Esophagus muscularis mucosa (tissue), 4 donors: ENCODE measurements at regions not wholly inside any gene's neighbourhood (a gene's known extent, or its start where the extent isn't known, plus 50 kb on each side); places are given as distances from the start of the nearest gene placed in this dataset.
A peak's percentile ranks its signal among the peaks of the same experiment; 100 is the strongest.

Experiments
- CTCF ChIP-seq, 3 experiments: fragments of 200-600 bp in 2 of 3; fragments of 450-650 bp in 1 of 3; sonication (generic) in 2 of 3; IDR thresholded peaks; one replicate each; pipeline ENCODE4 v1.5.1; 2017 to 2019; ENCODE audit warnings: antibody characterized with exemption in 3 of 3, mild to moderate bottlenecking in 2 of 3, moderate library complexity in 1 of 3
- EP300 ChIP-seq: sonication (generic); formaldehyde crosslinking; IDR thresholded peaks from one replicate; pipeline ENCODE4 v1.6.1; 2017; ENCODE audit warnings: antibody characterized with exemption
- POLR2A ChIP-seq: fragments of 450-650 bp; IDR thresholded peaks from one replicate; pipeline ENCODE4 v1.6.1; 2017; ENCODE audit warnings: antibody characterized with exemption, moderate library complexity, mild to moderate bottlenecking, low read depth
- POLR2AphosphoS5 ChIP-seq, 2 donors: sonication (generic); formaldehyde crosslinking; IDR thresholded peaks; one replicate each; pipeline ENCODE4 v1.6.1; 2017; ENCODE audit warnings: antibody characterized with exemption in 2 of 2

- TF ChIP-seq CTCF (IDR thresholded peaks at IDR 0.05) (peak; percentile 37 to 70 (median 58)), POLR2A (no peak), POLR2AphosphoS5 (IDR thresholded peaks at IDR 0.05) (no peak), EP300 (no peak)
These were observed 142.8 kb downstream of the LSM5 start for GRCh38 chr7:32347244-32347828.
